ENCODE measurements at regions not wholly inside any gene's neighbourhood (a gene's known extent, or its start where the extent isn't known, plus 50 kb on each side); places are given as distances from the start of the nearest gene placed in this dataset.

DNA sequence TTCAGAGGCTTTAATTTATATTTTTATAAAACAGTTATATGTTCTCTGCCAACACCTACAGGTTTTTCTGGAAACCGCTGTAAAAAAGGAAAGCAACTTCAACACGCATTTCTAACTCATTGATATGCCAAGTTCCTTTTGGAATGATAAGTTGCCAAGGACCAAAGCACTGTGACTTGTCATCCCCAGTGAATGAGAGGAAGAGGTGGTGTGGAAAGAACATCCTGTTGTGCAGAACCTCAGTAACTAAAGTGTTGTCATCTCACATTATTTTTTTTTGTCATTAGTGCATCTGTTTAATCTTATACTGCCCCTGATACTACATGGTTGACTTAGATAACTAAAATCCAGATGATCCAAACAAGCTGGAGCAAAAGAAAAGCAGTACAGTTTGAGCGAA is 96.0 kb upstream of the NEUROD1 start:
- TF ChIP-seq, protein P1, sequence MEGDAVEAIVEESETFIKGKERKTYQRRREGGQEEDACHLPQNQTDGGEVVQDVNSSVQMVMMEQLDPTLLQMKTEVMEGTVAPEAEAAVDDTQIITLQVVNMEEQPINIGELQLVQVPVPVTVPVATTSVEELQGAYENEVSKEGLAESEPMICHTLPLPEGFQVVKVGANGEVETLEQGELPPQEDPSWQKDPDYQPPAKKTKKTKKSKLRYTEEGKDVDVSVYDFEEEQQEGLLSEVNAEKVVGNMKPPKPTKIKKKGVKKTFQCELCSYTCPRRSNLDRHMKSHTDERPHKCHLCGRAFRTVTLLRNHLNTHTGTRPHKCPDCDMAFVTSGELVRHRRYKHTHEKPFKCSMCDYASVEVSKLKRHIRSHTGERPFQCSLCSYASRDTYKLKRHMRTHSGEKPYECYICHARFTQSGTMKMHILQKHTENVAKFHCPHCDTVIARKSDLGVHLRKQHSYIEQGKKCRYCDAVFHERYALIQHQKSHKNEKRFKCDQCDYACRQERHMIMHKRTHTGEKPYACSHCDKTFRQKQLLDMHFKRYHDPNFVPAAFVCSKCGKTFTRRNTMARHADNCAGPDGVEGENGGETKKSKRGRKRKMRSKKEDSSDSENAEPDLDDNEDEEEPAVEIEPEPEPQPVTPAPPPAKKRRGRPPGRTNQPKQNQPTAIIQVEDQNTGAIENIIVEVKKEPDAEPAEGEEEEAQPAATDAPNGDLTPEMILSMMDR (IDR thresholded peaks at IDR 0.05; ENCODE audit: insufficient read depth, low read depth, low read length): no peak
- no peak overlapping the region for H3K4me3 ChIP-seq (ENCODE audit: low read depth, low read length)
- no peak for DNase-seq (ENCODE audit: low read depth)

DNA sequence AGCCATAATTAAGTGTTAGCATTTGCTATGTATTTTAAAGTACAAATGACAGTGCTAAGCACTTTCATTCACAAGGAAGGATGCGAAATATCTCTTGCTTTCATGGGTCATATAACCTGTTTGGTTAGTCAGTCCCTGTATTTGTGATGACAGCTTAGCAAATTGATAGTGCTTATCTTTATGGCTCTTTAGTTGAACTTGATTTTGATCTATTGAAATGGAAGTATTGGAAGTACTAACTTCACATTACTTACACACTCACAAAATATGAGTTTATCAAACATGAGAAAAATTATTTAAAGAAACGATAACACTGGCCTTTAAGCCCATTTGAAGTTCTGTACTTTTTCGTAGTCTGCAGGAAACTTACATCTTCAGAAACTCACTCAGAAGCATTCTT is 97.4 kb upstream of the NEUROD1 start:
- no peak for DNase-seq (ENCODE audit: low read depth)
- no peak overlapping the region for H3K4me3 ChIP-seq (ENCODE audit: low read depth, low read length)
- TF ChIP-seq, protein P1 (IDR thresholded peaks at IDR 0.05; ENCODE audit: insufficient read depth, low read depth, low read length): no peak

DNA sequence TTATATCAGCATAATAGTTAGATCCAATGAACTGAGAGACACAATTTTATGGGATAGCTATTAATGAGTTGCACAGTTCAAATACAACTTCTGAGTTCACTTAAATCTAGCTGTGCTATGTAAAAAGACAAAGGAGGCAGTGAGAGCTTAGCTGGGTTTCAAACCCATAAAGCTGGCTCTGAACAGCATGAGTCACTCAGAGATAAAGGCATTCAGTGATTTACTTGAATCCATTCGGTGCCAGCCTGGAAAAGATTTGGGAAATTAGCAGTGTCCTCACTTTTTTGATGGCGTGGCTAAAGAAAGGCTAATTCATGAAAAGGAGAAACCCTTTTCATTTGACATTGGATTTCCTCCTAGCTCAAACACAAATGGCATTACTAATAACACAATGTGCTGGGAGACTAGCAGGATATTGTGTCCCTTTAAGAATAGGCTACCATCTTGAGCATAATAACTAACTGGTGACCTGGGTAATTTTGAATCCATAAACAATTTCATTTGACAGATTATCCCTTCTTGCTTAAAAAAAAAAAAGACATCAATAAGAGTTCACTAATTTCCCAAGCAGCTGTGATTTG is 98.4 kb upstream of the NEUROD1 start:
- peak; percentile 38 for DNase-seq (ENCODE audit: low read depth)
- TF ChIP-seq, protein P1 (IDR thresholded peaks at IDR 0.05; ENCODE audit: insufficient read depth, low read depth, low read length): no peak
- H3K4me3 ChIP-seq (ENCODE audit: low read depth, low read length): no peak overlapping the region

DNA sequence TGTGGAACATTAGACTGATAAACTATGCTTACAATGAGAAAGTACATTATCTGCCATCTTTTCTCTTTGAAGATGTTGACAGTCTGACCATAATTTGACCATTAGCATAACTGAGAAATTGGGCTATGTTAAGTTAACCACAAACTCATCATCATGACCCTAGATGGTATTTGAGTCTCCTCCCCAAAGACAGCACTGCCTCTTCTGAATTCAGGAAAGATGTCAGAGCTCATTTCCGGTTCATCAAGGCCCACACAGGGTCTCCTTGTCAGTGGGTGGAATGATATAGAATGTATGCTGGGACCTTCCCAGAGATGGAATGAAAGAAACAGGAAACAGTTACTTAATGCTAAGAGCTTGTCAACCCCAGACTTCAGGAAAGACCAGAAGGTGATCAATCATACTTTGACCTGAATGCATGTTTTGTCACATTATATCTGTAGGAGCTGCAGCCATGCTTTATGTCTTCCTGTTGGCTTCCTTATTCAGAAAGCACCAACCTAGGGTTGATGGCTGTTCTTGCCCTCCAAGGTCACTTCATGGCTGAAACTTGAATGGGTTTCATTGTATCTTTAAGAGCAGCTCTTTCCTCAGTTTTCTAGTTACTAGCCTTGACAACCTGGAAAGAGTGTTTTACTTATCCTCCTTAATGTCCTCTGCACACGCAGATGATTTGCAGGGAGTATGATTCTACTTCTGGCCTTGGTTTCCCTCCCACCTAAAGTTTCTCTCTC is 99.1 kb upstream of the NEUROD1 start:
- DNase-seq (ENCODE audit: low read depth): no peak
- H3K4me3 ChIP-seq (ENCODE audit: low read depth, low read length): no peak overlapping the region
- TF ChIP-seq, protein P1 (IDR thresholded peaks at IDR 0.05; ENCODE audit: insufficient read depth, low read depth, low read length): no peak

DNA sequence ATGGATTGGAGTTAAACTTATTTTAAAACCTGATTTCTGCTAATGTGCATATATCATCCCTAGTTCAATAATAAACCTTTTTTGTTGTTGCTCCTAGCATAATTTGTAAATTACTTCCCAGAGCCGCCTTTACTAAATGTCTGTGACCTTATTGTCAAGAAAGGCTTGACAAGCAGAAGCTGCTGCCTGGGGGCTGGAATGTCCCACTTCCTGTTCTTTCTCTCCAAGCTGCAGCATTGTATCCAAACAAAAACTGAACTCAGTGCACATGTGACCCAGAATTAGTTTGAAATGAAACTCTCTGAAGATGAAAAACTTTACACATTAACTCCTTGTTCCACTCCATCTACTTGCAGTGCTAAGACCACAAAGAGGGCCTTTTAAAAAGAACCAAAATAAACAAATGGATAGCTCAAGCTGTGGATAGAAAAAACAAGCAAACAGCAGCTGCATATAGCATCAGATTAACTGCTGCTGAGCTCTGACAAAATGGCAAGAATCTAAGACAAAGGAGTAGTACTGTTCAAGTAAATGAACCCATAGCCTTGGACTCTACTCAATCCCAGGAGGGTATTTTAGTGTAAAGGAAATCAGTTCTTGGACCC is 99.8 kb upstream of the NEUROD1 start:
- DNase-seq (ENCODE audit: low read depth): peak; percentile 71
- TF ChIP-seq, protein P1 (IDR thresholded peaks at IDR 0.05; ENCODE audit: insufficient read depth, low read depth, low read length): no peak

DNA sequence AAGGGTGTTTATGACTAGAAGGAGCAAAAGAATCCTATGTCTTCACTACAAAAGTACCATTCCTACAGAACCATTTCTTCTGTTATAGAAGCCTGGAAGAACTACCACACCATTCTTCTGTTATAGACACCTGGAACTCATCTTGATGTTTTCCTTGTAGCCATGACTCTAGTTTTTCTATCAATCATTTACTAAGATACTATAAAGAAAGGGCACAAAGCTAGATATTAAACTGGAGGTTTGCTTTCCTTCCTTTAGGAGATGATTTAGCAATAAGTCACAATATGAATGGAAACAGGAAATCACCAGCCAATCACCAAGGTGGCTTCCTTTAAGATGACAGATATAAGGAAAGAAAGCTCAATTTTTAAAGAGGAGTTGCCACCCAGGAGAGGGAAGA is 100.3 kb upstream of the NEUROD1 start:
- TF ChIP-seq, protein P1 (IDR thresholded peaks at IDR 0.05; ENCODE audit: insufficient read depth, low read depth, low read length): no peak
- no peak for DNase-seq (ENCODE audit: low read depth)
- H3K4me3 ChIP-seq (ENCODE audit: low read depth, low read length): no peak overlapping the region

More for the DNA sequence above, 99.8 kb upstream of the NEUROD1 start:
- H3K4me3 ChIP-seq (ENCODE audit: low read depth, low read length): no peak overlapping the region

All from fibroblast of villous mesenchyme (primary cell).